ENCODE measurements at regions not wholly inside any gene's neighbourhood (a gene's known extent, or its start where the extent isn't known, plus 50 kb on each side); places are given as distances from the start of the nearest gene placed in this dataset.
"Not testable (repeated sequence)": the region's sequence is repeated elsewhere in the genome, so short reads cannot be mapped to it uniquely, and the experiment has no call there.

- 67 to 100% methylated on average over 1 of the region's 2 CpGs for WGBS, 2 donors
- FAIRE-seq; H3K4me3 ChIP-seq; H3K9me3 ChIP-seq; H3K27ac ChIP-seq; intact Hi-C loops (cut with DNase I); ATAC-seq; DNase-seq; H3K36me3 ChIP-seq; H3K4me1 ChIP-seq; H3K27me3 ChIP-seq: not testable (repeated sequence)
Observed at GRCh38 chr9:39568900-39569299, 213.4 kb downstream of the SPATA31A1 start.

DNA sequence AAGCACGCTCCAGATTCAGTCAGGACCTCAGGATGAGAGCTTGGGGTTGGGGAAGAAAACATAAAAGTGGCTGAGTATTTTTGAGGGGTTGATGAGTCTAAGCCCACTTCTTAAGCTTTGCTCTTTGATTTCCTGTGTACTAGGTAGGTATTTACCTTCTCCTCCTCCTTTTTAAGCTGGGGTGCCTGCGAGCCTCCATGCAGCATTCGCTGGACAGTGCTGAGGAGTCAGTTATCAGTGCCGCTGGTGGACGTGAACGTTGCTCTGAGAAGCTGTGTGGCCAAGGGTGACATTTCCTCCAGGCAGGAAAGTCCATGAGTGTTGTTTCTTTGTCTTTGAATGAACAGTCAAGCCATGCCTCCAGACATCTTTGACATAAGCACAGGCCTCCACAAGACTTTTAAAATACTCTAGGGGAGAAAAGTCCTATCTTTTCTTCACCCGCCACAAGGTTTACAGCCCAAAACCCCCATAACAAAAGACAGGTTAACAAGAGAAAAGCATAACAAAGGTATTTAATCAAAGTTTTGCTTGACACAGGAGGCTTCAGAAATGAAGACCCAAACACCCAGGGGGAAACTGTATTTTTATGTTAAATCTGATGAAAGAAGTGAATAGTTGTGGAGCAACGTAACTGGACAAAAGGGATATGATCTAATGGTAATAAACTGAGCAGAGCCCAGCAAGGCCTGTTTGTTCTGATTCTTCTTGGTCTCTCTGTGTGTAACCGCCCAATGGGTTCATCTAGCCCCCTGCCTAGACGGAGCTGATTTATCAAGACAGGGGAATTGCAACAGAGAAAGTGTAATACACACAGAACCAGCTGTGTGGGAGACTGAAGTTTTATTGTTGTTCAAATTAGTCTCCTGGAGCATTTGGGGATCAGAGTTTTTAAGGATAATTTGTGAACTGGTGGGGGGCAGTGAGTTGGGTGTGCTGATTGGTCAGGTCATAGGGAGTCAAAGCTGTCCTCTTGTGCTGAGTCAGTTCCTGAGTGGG, 217.9 kb downstream of the SPATA31A1 start:
- H3K4me1 ChIP-seq; H3K27me3 ChIP-seq; H3K36me3 ChIP-seq; FAIRE-seq; intact Hi-C loops (cut with DNase I); H3K4me3 ChIP-seq; ATAC-seq; DNase-seq; H3K27ac ChIP-seq; H3K9me3 ChIP-seq: not testable (repeated sequence)
- WGBS, 2 donors: 54 to 60% methylated on average over 2 to 3 of the region's 10 CpGs

GRCh38 chr9:39579000-39579399, 223.5 kb downstream of the SPATA31A1 start:
- H3K4me1 ChIP-seq; H3K27me3 ChIP-seq; ATAC-seq; FAIRE-seq; DNase-seq; H3K27ac ChIP-seq; H3K4me3 ChIP-seq; H3K9me3 ChIP-seq; H3K36me3 ChIP-seq; intact Hi-C loops (cut with DNase I): not testable (repeated sequence)
- 27 to 33% methylated on average over 3 of the region's 4 CpGs for WGBS, 2 donors

DNA sequence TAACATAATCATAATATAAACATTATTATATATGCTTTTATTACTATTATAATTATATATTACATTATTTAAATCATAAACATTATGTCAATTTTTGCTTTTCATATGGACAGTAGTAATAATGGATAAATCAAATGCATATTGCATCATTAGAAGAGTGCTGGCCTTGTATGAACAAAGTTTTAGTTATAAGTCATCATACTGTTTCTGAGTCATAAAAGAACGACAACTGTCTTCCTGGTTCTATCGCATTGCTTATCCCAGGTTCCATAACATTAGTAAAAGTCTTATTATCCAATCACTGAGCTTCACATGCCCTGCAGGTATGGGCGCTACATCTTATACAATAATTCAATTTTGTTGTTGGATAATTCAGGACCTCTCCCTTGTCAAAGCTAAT, 225.8 kb downstream of the SPATA31A1 start:
- intact Hi-C loops (cut with DNase I); H3K36me3 ChIP-seq; H3K27me3 ChIP-seq; H3K4me1 ChIP-seq; ATAC-seq; H3K9me3 ChIP-seq; FAIRE-seq; H3K27ac ChIP-seq; H3K4me3 ChIP-seq; DNase-seq: not testable (repeated sequence)
- WGBS, 2 donors: 93 to 97% methylated on average over 3 of the region's 3 CpGs

DNA sequence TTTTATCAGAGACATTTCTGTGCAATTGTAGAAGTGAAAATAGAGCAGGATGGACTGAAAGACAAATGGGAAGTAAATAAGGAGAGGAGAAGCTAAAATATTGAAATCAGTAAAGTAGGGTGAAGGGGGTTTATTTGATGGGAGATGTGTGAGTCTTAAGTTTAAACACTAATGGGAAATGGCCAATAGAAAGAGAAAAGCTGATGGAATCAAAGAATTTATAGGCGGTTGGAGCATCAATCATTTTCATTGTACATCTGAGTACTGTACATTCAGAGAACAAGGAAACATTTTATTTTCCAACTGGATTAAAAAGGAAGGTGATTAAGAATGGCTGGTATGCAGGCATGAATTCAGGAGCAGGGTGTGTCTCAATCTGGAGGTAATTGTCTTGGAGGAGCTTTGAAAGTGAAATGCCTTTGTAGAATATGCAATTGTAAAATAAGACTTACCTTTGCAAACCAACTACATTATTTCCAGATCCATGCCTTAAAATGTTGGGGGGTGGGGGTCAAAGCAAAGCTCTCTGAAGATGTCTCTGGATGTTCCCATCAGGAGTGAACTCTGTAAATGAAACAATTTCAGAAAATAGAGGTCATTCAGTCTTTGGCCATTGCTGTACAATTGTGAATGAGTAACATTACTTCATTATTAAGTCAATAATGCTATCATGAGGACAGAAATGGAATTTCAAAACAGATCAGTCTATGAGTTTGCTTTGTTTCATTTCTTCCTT, 227.4 kb downstream of the SPATA31A1 start:
- DNase-seq; H3K27me3 ChIP-seq; H3K9me3 ChIP-seq; H3K36me3 ChIP-seq; H3K27ac ChIP-seq; H3K4me1 ChIP-seq; intact Hi-C loops (cut with DNase I); FAIRE-seq; H3K4me3 ChIP-seq: not testable (repeated sequence)
- 72 to 80% methylated on average over 1 of the region's 1 CpG for WGBS, 2 donors
- ATAC-seq: peak in 2 of 4 donors; percentile 23 to 66

GRCh38 chr9:39583413-39583747, 227.9 kb downstream of the SPATA31A1 start:
- H3K4me3 ChIP-seq; DNase-seq; H3K9me3 ChIP-seq; H3K4me1 ChIP-seq; H3K36me3 ChIP-seq; H3K27me3 ChIP-seq; intact Hi-C loops (cut with DNase I); H3K27ac ChIP-seq; FAIRE-seq: not testable (repeated sequence)
- peak in 1 of 4 donors; percentile 20 for ATAC-seq

DNA sequence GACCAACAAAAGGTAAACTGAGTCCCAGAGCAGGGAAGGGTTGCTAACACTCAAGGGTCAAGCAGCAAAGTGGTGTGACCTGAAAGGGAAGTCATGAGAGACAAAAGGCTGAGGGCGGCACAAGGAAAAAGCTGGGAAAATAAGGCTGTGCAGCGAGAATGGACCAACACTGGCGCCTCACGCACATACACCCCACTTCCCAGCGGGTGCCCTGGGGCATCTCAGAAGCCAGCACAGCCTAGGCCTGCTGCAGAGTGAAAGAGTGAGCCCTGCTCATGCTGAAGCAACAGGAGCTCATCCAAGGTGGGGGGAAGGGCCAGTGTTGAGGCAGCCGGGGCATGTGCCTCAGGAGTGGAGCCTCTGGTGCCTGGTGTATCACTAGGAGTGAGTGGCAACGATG, 229.8 kb downstream of the SPATA31A1 start:
- DNase-seq: peak in 1 of 6 donors; percentile 37
- H3K27me3 ChIP-seq; intact Hi-C loops (cut with DNase I); H3K27ac ChIP-seq; H3K4me3 ChIP-seq; H3K36me3 ChIP-seq; H3K4me1 ChIP-seq; ATAC-seq; H3K9me3 ChIP-seq; FAIRE-seq: not testable (repeated sequence)
- WGBS, 2 donors: 91 to 95% methylated on average over 5 to 6 of the region's 7 CpGs

DNA sequence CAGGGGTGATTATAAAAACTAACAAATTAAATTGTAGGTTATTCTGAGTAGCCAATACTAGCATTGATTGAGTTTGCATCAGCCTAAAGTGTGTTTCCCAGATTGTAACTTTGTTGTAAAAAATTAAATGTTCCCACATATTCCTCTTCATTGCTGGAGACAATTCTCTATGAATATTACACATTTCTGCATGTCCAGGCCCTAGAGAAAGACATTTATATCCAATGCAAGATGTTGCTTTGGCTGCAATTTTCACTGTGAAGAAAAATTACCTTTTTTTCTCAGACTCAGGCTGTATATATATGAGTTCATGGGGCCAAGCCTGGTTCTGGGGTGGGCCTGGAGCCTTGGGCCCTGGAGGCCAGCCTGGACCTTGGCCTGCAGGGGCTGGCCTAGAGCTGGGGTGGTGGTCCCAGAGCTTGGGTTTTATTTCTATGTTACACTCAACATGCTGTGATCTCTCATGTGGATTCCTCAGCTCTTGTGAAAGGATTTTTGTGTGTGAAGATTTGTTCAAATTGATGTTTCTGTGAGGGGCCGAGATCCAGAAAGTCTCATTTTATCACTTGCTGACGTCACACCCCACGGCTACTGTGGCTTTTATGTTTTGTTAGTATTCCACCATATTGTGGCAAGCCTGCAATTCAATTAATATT, 232.5 kb downstream of the SPATA31A1 start:
- no peak for DNase-seq
- Histone ChIP-seq H3K4me1 (no peaks in the 10 kb centered on the region), H3K4me3 (no peak overlapping the region), H3K36me3 (no peaks in the 10 kb centered on the region), H3K9me3 (no peaks in the 10 kb centered on the region), H3K27me3 (no peaks in the 10 kb centered on the region), H3K27ac (no peak overlapping the region)
- no peak for TF ChIP-seq CTCF (IDR thresholded peaks at IDR 0.05)
- intact Hi-C loops (cut with DNase I): no loop called here
- FAIRE-seq: no peak
- 87 to 91% methylated on average over 3 of the region's 3 CpGs for WGBS, 2 donors
- ATAC-seq: no peak
